ENCODE measurements at regions not wholly inside any gene's neighbourhood (a gene's known extent, or its start where the extent isn't known, plus 50 kb on each side); places are given as distances from the start of the nearest gene placed in this dataset.

GRCh38 chrX:149365061-149365460 lies 140.0 kb downstream of the IDS start:
- TF ChIP-seq, protein P1, sequence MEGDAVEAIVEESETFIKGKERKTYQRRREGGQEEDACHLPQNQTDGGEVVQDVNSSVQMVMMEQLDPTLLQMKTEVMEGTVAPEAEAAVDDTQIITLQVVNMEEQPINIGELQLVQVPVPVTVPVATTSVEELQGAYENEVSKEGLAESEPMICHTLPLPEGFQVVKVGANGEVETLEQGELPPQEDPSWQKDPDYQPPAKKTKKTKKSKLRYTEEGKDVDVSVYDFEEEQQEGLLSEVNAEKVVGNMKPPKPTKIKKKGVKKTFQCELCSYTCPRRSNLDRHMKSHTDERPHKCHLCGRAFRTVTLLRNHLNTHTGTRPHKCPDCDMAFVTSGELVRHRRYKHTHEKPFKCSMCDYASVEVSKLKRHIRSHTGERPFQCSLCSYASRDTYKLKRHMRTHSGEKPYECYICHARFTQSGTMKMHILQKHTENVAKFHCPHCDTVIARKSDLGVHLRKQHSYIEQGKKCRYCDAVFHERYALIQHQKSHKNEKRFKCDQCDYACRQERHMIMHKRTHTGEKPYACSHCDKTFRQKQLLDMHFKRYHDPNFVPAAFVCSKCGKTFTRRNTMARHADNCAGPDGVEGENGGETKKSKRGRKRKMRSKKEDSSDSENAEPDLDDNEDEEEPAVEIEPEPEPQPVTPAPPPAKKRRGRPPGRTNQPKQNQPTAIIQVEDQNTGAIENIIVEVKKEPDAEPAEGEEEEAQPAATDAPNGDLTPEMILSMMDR (IDR thresholded peaks at IDR 0.05): no peak

GRCh38 chrX:149363965-149364364 lies 141.1 kb downstream of the IDS start:
- TF ChIP-seq, protein P1 (IDR thresholded peaks at IDR 0.05): no peak

GRCh38 chrX:149346306-149346705 lies 158.8 kb downstream of the IDS start:
- TF ChIP-seq, protein P1 (IDR thresholded peaks at IDR 0.05): no peak

DNA sequence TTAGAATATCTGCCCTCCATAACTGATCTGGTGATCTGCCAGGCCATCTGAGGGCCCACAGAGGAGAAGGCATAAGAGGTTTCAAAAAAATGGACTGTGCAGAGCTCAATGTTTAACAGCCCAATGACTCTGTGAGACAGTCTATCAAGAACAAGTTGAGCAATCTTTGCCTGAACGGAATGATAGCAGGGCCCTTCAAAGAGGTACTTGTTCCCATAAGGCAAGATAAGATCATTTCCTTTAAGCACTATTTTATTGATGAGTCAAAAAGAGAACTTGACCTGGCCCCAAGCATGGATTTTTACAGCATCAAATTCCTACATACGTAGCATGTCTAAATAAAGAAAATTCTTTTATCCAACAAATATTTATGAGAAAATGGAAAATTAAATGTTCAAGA lies 182.8 kb downstream of the IDS start:
- TF ChIP-seq, protein P1 (IDR thresholded peaks at IDR 0.05): no peak

DNA sequence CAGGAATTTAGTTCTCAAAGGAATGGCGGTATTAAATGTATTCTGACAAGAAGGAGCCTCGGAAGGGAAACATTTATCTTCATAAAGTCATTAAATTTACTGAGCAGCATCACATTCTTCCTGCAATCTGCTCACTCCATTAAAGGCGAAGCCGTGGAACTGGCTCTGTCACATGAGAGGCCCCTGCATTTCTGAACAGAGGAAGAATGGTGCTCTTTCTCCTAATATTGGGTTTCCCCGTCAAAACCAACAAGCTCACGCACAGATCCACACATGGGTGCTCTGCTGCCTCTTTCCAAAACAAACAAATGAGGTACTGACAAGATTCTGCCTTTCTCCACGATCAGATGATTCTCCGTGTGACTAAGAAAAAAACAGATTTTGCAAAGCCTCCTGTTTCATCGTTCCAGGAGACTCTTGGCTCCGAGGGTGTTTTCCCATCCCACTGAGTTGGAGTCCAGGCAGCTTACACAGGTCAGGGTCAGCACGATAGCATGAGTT lies 191.2 kb downstream of the IDS start:
- TF ChIP-seq, protein P1 (IDR thresholded peaks at IDR 0.05): no peak

GRCh38 chrX:149312988-149313387 lies 192.1 kb downstream of the IDS start:
- TF ChIP-seq, protein P1 (IDR thresholded peaks at IDR 0.05): no peak

GRCh38 chrX:149312097-149312496 lies 193.0 kb downstream of the IDS start:
- TF ChIP-seq, protein P1 (IDR thresholded peaks at IDR 0.05): no peak

- TF ChIP-seq, protein P1 (IDR thresholded peaks at IDR 0.05): no peak
Observed at GRCh38 chrX:149302705-149303104, 202.4 kb downstream of the IDS start.
